ENCODE measurements at regions not wholly inside any gene's neighbourhood (a gene's known extent, or its start where the extent isn't known, plus 50 kb on each side); places are given as distances from the start of the nearest gene placed in this dataset.
"Not testable (repeated sequence)": the region's sequence is repeated elsewhere in the genome, so short reads cannot be mapped to it uniquely, and the experiment has no call there.

- DNase-seq (ENCODE audit: low read depth): not testable (repeated sequence)
Observed at GRCh38 chr11:14573539-14574057, 53.4 kb upstream of the PSMA1 start.

GRCh38 chr11:14577292-14577691 is 57.1 kb upstream of the PSMA1 start:
- no peak overlapping the region for H3K4me3 ChIP-seq (replicated peaks; ENCODE audit: low read depth, low read length)
- TF ChIP-seq CTCF (IDR thresholded peaks at IDR 0.05; ENCODE audit: low read length, missing control alignments): no peak
- DNase-seq (ENCODE audit: low read depth): no peak

More at GRCh38 chr11:14573539-14574057, 53.4 kb upstream of the PSMA1 start:
- H3K4me3 ChIP-seq (replicated peaks; ENCODE audit: low read depth, low read length): not testable (repeated sequence)

GRCh38 chr11:14577835-14578529 is 57.8 kb upstream of the PSMA1 start:
- DNase-seq (ENCODE audit: low read depth): no peak
- H3K4me3 ChIP-seq (replicated peaks; ENCODE audit: low read depth, low read length): no peak overlapping the region
- no peak for TF ChIP-seq CTCF (IDR thresholded peaks at IDR 0.05; ENCODE audit: low read length, missing control alignments)

- DNase-seq (ENCODE audit: low read depth): peak; percentile 97
- H3K4me3 ChIP-seq (replicated peaks; ENCODE audit: low read depth, low read length): no peak overlapping the region
- TF ChIP-seq CTCF (IDR thresholded peaks at IDR 0.05; ENCODE audit: low read length, missing control alignments): no peak
Observed at GRCh38 chr11:14578541-14578956, 58.4 kb upstream of the PSMA1 start.

- DNase-seq (ENCODE audit: low read depth): no peak
- TF ChIP-seq CTCF (IDR thresholded peaks at IDR 0.05; ENCODE audit: low read length, missing control alignments): no peak
- no peak overlapping the region for H3K4me3 ChIP-seq (replicated peaks; ENCODE audit: low read depth, low read length)
Observed at GRCh38 chr11:14579646-14580045, 59.5 kb upstream of the PSMA1 start.

- TF ChIP-seq CTCF (IDR thresholded peaks at IDR 0.05; ENCODE audit: low read length, missing control alignments): no peak
- no peak for DNase-seq (ENCODE audit: low read depth)
- H3K4me3 ChIP-seq (replicated peaks; ENCODE audit: low read depth, low read length): no peak overlapping the region
Observed at GRCh38 chr11:14582793-14583192, 60.8 kb upstream of the PDE3B start.

- H3K4me3 ChIP-seq (replicated peaks; ENCODE audit: low read depth, low read length): no peak overlapping the region
- peak; percentile 8 for DNase-seq (ENCODE audit: low read depth)
- no peak for TF ChIP-seq CTCF (IDR thresholded peaks at IDR 0.05; ENCODE audit: low read length, missing control alignments)
Observed at GRCh38 chr11:14583252-14584034, 60.2 kb upstream of the PDE3B start.

Measured in fibroblast of pulmonary artery (primary cell).